ENCODE measurements at regions not wholly inside any gene's neighbourhood (a gene's known extent, or its start where the extent isn't known, plus 50 kb on each side); places are given as distances from the start of the nearest gene placed in this dataset.
"Not testable (repeated sequence)": the region's sequence is repeated elsewhere in the genome, so short reads cannot be mapped to it uniquely, and the experiment has no call there.

- H3K9me3 ChIP-seq = peaks cover 0 to 20% of the 10 kb centered on the region in 2 donors
- TF ChIP-seq, protein P1, sequence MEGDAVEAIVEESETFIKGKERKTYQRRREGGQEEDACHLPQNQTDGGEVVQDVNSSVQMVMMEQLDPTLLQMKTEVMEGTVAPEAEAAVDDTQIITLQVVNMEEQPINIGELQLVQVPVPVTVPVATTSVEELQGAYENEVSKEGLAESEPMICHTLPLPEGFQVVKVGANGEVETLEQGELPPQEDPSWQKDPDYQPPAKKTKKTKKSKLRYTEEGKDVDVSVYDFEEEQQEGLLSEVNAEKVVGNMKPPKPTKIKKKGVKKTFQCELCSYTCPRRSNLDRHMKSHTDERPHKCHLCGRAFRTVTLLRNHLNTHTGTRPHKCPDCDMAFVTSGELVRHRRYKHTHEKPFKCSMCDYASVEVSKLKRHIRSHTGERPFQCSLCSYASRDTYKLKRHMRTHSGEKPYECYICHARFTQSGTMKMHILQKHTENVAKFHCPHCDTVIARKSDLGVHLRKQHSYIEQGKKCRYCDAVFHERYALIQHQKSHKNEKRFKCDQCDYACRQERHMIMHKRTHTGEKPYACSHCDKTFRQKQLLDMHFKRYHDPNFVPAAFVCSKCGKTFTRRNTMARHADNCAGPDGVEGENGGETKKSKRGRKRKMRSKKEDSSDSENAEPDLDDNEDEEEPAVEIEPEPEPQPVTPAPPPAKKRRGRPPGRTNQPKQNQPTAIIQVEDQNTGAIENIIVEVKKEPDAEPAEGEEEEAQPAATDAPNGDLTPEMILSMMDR (IDR thresholded peaks at IDR 0.05) = no peak
- H3K4me3 ChIP-seq = no peak overlapping the region
- no peaks in the 10 kb centered on the region for H3K36me3 ChIP-seq
- DNase-seq (ENCODE audit: low spot score) = no peak
- H3K4me1 ChIP-seq = no peaks in the 10 kb centered on the region
- H3K27ac ChIP-seq = no peak overlapping the region
- H3K27me3 ChIP-seq = no peaks in the 10 kb centered on the region
Measured at GRCh38 chr5:12133520-12133919, 229.3 kb upstream of the CTNND2 start.

DNA sequence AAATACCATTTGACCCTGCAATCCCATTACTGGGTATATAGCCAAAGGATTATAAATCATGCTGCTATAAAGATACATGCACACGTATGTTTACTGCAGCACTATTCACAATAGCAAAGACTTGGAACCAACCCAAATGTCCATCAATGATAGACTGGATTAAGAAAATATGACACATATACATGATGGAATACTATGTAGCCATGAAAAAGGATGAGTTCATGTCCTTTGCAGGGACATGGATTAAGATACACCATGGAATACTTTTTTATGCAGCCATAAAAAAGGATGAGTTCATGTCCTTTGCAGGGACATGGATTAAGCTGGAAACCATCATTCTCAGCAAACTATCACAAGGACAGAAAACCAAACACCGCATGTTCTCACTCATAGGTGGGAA is 226.8 kb upstream of the CTNND2 start:
- peaks cover 0 to 20% of the 10 kb centered on the region in 2 donors for H3K9me3 ChIP-seq
- H3K4me1 ChIP-seq; DNase-seq (ENCODE audit: low spot score); H3K27me3 ChIP-seq; H3K4me3 ChIP-seq; H3K36me3 ChIP-seq; H3K27ac ChIP-seq: not testable (repeated sequence)

DNA sequence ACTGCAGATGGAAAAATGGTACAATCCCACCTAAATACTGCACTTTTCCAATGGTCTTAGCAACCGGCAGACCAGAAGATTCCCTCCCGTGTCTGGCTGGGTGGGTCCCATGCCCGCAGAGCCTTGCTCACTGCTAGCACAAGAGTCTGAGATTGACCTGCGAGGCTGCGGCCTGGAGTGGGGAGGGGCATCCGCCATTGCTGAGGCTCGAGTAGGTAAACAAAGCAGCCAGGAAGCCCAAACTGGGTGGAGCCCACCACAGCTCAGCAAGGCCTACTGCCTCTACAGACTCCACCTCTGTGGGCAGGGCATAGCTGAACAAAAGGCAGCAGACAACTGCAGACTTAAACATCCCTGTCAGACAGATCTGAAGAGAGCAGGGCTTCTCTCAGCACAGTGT is 221.6 kb upstream of the CTNND2 start:
- no peak overlapping the region for H3K27ac ChIP-seq
- H3K27me3 ChIP-seq = no peaks in the 10 kb centered on the region
- TF ChIP-seq, protein P1 (IDR thresholded peaks at IDR 0.05) = no peak
- DNase-seq (ENCODE audit: low spot score) = no peak
- no peaks in the 10 kb centered on the region for H3K36me3 ChIP-seq
- no peaks in the 10 kb centered on the region for H3K9me3 ChIP-seq
- no peak overlapping the region for H3K4me3 ChIP-seq
- H3K4me1 ChIP-seq = no peaks in the 10 kb centered on the region

DNA sequence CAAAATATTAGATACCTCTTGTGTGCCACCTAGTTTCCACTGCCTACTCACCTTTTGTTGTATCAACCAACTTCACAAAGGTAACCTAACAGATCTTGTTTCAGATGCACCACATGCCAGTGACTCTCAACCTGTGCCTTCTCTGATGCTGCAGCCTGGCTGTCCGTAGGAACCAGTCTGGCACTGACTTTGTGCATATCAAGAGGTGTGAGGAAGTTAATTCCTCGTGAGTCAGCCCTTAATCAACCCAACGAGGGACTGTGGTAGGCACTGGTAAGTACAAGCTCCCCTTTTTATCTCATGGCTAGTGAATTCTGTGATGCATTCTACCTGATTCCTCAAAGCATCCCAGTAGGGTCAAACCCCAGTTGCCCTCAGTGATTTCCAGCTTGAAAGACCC is 215.4 kb upstream of the CTNND2 start:
- DNase-seq (ENCODE audit: low spot score) = no peak
- TF ChIP-seq, protein P1 (IDR thresholded peaks at IDR 0.05) = no peak
- Histone ChIP-seq H3K9me3 (no peaks in the 10 kb centered on the region), H3K4me1 (no peaks in the 10 kb centered on the region), H3K4me3 (no peak overlapping the region), H3K27me3 (no peaks in the 10 kb centered on the region), H3K36me3 (no peaks in the 10 kb centered on the region), H3K27ac (no peak overlapping the region)

GRCh38 chr5:12114075-12114474 is 209.8 kb upstream of the CTNND2 start:
- no peaks in the 10 kb centered on the region for H3K36me3 ChIP-seq
- no peak overlapping the region for H3K27ac ChIP-seq
- H3K4me3 ChIP-seq = no peak overlapping the region
- no peak for DNase-seq (ENCODE audit: low spot score)
- H3K27me3 ChIP-seq = no peaks in the 10 kb centered on the region
- no peaks in the 10 kb centered on the region for H3K4me1 ChIP-seq
- H3K9me3 ChIP-seq = no peaks in the 10 kb centered on the region
- TF ChIP-seq, protein P1 (IDR thresholded peaks at IDR 0.05) = no peak

- DNase-seq (ENCODE audit: low spot score) = no peak
- H3K27ac ChIP-seq = no peak overlapping the region
- TF ChIP-seq, protein P1 (IDR thresholded peaks at IDR 0.05) = no peak
- H3K36me3 ChIP-seq = no peaks in the 10 kb centered on the region
- no peaks in the 10 kb centered on the region for H3K9me3 ChIP-seq
- H3K4me3 ChIP-seq = no peak overlapping the region
- no peaks in the 10 kb centered on the region for H3K4me1 ChIP-seq
- no peaks in the 10 kb centered on the region for H3K27me3 ChIP-seq
Measured at GRCh38 chr5:12113062-12113461, 208.8 kb upstream of the CTNND2 start.
